ENCODE measurements at regions not wholly inside any gene's neighbourhood (a gene's known extent, or its start where the extent isn't known, plus 50 kb on each side); places are given as distances from the start of the nearest gene placed in this dataset.
"Not testable (repeated sequence)": the region's sequence is repeated elsewhere in the genome, so short reads cannot be mapped to it uniquely, and the experiment has no call there.

GRCh38 chr17:31798205-31798724 lies 60.8 kb downstream of the COPRS start:
- ATAC-seq = no peak

GRCh38 chr17:31795941-31796340 lies 63.1 kb downstream of the COPRS start:
- ATAC-seq, DNase-seq: not testable (repeated sequence)

More at GRCh38 chr17:31798205-31798724, 60.8 kb downstream of the COPRS start:
- DNase-seq = no peak

DNA sequence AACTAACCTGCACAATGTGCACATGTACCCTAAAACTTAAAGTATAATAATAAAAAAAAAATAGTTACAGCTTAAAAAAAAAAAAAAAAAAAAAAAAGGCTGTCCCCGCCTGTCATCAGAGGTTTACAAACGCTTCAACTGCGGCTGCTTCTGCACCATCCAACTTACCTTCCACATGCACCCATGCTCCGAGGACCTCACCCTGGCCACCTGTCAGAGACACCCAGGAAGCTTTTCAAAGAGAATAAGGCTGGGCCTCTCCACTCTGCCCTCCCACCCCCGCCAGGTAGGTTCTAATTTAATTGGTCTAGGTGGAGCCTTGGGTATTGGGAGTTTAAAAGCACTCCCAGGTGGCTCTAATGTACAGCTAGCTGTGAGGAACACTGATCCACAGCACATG lies 64.9 kb downstream of the COPRS start:
- DNase-seq (no peak), ATAC-seq (no peak)

DNA sequence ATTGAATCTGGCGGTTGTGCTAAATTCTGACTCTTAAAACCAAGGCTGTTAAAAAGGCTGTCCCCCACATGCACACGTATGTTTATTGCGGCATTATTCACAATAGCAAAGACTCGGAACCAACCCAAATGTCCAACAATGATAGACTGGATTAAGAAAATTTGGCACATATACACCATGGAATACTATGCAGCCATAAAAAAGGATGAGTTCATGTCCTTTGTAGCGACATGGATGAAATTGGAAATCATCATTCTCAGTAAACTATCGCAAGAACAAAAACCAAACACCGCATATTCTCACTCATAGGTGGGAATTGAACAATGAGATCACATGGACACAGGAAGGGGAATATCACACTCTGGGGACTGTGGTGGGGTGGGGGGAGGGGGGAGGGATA lies 65.4 kb downstream of the COPRS start:
- ATAC-seq = not testable (repeated sequence)

DNA sequence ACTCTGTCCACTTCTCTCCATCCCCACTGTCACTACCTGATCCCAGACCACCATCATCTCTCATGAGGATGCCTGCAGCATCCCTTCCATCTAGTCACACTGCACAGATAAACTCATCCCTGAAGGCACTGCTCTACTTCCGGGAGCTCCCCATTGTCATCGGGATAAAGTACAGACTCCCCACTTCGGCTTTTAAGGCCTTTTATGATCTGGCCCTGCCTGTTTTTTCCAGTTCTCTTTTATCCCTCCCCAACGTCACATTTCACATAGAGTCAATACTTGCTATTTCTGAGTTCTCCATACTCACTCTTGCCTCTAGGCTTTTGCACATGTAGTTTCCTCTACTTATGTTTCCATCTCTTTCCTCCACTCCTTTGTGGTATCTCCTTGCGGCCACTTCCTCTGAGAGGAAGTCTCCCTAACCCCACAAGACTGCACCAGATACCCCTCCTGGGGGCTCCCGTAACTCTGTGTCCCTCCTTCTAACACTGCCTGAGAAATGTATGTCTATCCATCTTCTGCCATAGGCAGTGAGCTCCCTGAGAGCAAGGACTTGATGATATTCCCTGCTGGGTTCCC lies 66.9 kb downstream of the COPRS start:
- no peak for ATAC-seq
- DNase-seq = no peak

More for the DNA sequence above, 65.4 kb downstream of the COPRS start:
- DNase-seq = not testable (repeated sequence)

GRCh38 chr17:31789707-31790505 lies 69.1 kb downstream of the COPRS start:
- no peak for ATAC-seq
- DNase-seq = peak; percentile 13

- ATAC-seq = no peak
Measured at GRCh38 chr17:31788956-31789355, 70.1 kb downstream of the COPRS start.

GRCh38 chr17:31788571-31788946 lies 70.5 kb downstream of the COPRS start:
- DNase-seq (no peak), ATAC-seq (no peak)

More at GRCh38 chr17:31788956-31789355, 70.1 kb downstream of the COPRS start:
- DNase-seq = no peak

- ATAC-seq = no peak
- DNase-seq = no peak
Measured at GRCh38 chr17:31787857-31788570, 71.0 kb downstream of the COPRS start.

- ATAC-seq = no peak
- no peak for DNase-seq
Measured at GRCh38 chr17:31786796-31787481, 72.1 kb downstream of the COPRS start.

DNA sequence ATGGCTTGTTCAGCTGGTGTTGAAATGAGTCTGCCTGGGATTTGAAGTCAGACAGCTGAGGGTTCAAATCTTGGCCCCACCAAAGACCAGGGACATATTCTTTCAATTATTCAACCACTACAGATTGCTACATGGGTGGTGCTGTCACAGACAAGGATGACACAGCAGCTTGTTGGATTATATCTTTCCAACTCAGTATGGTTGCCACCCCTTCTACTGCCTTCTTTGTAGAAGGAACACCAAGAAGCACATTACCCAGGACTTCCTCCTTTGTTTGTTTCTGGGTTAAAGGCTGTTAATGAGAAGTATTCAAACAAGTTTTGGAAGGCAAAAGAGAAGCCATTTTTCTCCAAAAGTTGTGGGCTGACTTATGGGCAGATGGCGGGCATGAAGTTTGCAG lies 78.6 kb downstream of the COPRS start:
- DNase-seq = no peak
- ATAC-seq = no peak

GRCh38 chr17:31778523-31778922 lies 80.5 kb downstream of the COPRS start:
- ATAC-seq = no peak
- no peak for DNase-seq

DNA sequence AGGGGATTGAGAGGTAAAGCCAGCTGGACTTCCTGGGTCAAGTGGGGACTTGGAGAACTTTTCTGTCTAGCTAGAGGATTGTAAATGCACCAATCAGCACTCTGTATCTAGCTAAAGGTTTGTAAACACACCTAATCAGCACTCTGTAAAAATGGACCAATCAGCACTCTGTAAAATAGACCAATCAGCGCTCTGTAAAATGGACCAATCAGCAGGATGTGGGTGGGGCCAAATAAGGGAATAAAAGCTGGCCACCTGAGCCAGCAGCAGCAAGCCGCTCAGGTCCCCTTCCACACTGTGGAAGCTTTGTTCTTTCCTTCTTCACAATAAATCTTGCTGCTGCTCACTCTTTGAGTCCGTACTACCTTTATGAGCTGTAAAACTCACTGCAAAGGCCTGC lies 87.7 kb downstream of the COPRS start:
- not testable (repeated sequence) for ATAC-seq, DNase-seq

DNA sequence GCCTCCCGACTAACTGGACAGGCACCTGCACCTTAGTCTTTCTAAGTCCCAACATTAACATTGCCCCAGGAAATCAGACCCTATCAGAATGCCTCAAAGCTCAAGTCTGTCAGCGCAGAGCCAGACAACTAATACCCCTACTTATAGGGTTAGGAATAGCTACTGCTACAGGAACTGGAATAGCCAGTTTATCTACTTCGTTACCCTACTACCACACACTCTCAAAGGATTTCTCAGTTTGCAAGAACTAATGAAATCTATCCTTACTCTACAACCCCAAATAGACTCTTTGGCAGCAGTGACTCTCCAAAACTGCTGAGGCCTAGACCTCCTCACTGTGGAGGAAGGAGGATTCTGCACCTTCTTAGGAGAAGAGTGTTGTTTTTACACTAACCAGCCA lies 88.5 kb downstream of the COPRS start:
- ATAC-seq, DNase-seq: not testable (repeated sequence)

DNA sequence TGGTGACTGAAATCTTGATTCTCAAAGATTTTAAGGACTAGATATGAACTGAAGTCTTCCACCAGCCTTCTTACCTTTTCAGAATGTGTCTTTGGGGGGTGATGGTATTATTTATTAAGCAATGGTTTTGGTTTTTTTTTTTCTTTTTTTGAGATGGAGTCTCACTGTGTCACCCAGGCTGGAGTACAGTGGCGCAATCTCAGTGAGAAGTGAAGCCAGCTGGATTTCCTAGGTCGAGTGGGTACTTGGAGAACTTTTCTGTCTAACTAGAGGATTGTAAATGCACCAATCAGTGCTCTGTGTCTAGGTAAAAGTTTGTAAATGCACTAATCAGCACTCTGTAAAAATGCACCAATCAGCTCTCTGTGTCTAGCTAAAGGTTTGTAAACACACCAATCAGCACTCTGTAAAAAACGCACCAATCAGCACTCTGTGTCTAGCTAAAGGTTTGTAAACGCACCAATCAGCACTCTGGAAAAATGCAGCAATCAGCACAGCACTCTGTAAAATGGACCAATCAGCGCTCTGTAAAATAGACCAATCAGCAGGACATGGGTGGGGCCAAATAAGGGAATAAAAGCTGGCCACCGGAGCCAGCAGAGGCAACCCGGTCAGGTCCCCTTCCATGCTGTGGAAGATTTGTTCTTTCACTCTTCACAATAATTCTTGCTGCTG lies 97.1 kb downstream of the COPRS start:
- not testable (repeated sequence) for ATAC-seq, DNase-seq

GRCh38 chr17:31758646-31759045 lies 100.4 kb downstream of the COPRS start:
- DNase-seq = no peak
- no peak for ATAC-seq

DNA sequence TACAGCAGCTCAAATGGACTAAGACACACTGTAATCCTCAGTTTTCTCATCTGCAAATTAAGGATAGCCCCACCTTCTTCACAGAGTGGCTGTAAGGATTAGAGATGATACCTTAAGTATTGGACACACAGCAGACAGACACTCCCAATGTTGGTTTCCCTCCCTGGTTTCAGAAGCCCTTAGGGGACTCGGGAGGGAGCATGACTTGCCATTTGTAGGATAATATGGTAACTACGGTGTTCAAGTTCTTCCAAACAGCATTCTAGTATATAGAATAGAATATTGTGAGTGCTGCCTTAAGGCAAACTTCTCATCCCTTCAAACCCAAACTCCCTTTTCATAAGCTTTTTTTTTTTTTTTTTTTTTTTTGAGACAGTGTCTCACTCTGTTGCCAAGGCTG lies 101.9 kb downstream of the COPRS start:
- DNase-seq (no peak), ATAC-seq (no peak)

DNA sequence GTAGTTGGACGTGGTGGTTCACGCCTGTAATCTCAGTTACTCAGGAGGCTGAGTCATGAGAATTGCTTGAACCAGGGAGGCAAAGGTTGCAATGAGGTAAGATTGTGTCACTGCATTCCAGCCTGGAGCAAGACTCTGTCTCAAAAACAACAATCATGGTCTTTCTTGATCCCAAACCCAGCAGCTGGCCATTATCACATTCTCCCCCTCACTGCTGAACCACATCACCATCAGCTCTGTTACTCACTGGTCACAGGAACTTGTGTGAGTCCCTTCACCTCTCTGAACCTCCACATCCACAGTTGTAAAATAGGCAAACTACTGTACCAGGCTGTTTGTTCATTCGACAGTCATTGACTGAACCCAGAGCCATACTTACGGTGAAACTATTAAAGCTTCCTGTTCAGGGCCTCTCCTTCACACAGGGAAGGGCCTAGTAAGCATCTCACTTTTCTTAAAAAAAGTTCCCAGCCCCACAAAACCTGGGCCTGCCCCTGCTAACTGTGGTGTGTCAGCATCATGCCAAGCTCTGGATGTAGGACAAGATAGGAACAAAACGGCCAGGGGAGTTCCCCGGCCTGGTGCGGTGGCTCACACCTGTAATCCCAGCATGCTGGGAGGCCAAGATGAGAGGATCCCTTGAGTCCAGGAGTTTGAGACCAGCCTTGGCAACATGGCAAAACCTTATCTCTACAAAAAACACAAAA lies 104.7 kb downstream of the COPRS start:
- DNase-seq = no peak
- ATAC-seq = no peak

- DNase-seq (no peak), ATAC-seq (no peak)
Measured at GRCh38 chr17:31753011-31753410, 106.0 kb downstream of the COPRS start.

DNA sequence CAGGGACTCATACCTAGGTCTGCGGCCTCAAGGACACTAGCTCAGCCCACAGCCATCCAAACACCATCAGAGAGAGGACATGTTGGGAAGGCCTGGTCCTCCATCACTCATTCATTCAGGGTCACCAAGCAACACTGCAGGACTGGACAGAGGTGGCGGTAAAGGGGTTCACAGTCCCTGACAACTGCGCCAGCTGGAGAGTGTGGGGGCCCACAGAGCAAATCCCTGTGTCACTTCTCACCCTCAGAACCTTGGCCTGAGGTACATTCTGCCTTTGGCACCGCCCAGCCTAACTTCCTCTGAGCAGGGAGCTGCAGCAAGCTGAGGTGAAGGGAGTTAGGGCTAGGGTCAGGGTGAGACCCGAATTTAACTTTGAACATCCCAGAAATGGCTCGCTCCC lies 106.5 kb downstream of the COPRS start:
- DNase-seq = no peak
- no peak for ATAC-seq

- no peak for ATAC-seq
- no peak for DNase-seq
Measured at GRCh38 chr17:31750578-31750977, 108.5 kb downstream of the COPRS start.
